ENCODE measurements at regions not wholly inside any gene's neighbourhood (a gene's known extent, or its start where the extent isn't known, plus 50 kb on each side); places are given as distances from the start of the nearest gene placed in this dataset.

GRCh38 chr4:100083289-100083688 lies 107.0 kb downstream of the DDIT4L start:
- DNase-seq: no peak

- no peak for DNase-seq
Observed at GRCh38 chr4:100082852-100083251, 107.4 kb downstream of the DDIT4L start.

GRCh38 chr4:100081491-100081890 lies 108.8 kb downstream of the DDIT4L start:
- no peak for DNase-seq

GRCh38 chr4:100079264-100079663 lies 111.0 kb downstream of the DDIT4L start:
- DNase-seq: no peak

GRCh38 chr4:100076753-100077152 lies 113.5 kb downstream of the DDIT4L start:
- DNase-seq: no peak

- DNase-seq: no peak
Observed at GRCh38 chr4:100075486-100076270, 114.6 kb downstream of the DDIT4L start.

- no peak for DNase-seq
Observed at GRCh38 chr4:100075056-100075455, 115.2 kb downstream of the DDIT4L start.

GRCh38 chr4:100071506-100071905 lies 118.8 kb downstream of the DDIT4L start:
- DNase-seq: no peak

GRCh38 chr4:100070868-100071267 lies 119.4 kb downstream of the DDIT4L start:
- DNase-seq: no peak

- DNase-seq: no peak
Observed at GRCh38 chr4:100069207-100069606, 119.1 kb upstream of the H2AZ1 start.

GRCh38 chr4:100067255-100067654 lies 117.2 kb upstream of the H2AZ1 start:
- no peak for DNase-seq

GRCh38 chr4:100063355-100063754 lies 113.3 kb upstream of the H2AZ1 start:
- DNase-seq: no peak

GRCh38 chr4:100062921-100063320 lies 112.8 kb upstream of the H2AZ1 start:
- DNase-seq: no peak

GRCh38 chr4:100061835-100062234 lies 111.8 kb upstream of the H2AZ1 start:
- no peak for DNase-seq

GRCh38 chr4:100060765-100061416 lies 110.8 kb upstream of the H2AZ1 start:
- no peak for DNase-seq

GRCh38 chr4:100059467-100059866 lies 109.4 kb upstream of the H2AZ1 start:
- no peak for DNase-seq

GRCh38 chr4:100056701-100057100 lies 106.6 kb upstream of the H2AZ1 start:
- no peak for DNase-seq

- no peak for DNase-seq
Observed at GRCh38 chr4:100054071-100054470, 104.0 kb upstream of the H2AZ1 start.

- DNase-seq: no peak
Observed at GRCh38 chr4:100049872-100050271, 99.8 kb upstream of the H2AZ1 start.

GRCh38 chr4:100042711-100043110 lies 92.6 kb upstream of the H2AZ1 start:
- no peak for DNase-seq

- DNase-seq: no peak
Observed at GRCh38 chr4:100042235-100042634, 92.2 kb upstream of the H2AZ1 start.

GRCh38 chr4:100041646-100042045 lies 91.6 kb upstream of the H2AZ1 start:
- DNase-seq: no peak

- no peak for DNase-seq
Observed at GRCh38 chr4:100034023-100034664, 84.1 kb upstream of the H2AZ1 start.

- DNase-seq: no peak
Observed at GRCh38 chr4:100026066-100026465, 76.0 kb upstream of the H2AZ1 start.
